GM23248 (cell line): ENCODE measurements at regions not wholly inside any gene's neighbourhood (a gene's known extent, or its start where the extent isn't known, plus 50 kb on each side); places are given as distances from the start of the nearest gene placed in this dataset.

Experiments
- EZH2 ChIP-seq: fragments of 200-600 bp; sonication (generic); IDR thresholded peaks from 2 replicates; pipeline ENCODE4 v1.6.1; 2018; ENCODE audit warnings: antibody characterized with exemption, mild to moderate bottlenecking; ENCODE audit not compliant: insufficient read depth, poor library complexity, severe bottlenecking
- EZH2phosphoT487 ChIP-seq: fragments of 200-600 bp; sonication (generic); IDR thresholded peaks from 2 replicates; pipeline ENCODE4 v1.6.1; 2018; ENCODE audit warnings: antibody characterized with exemption, moderate library complexity, mild to moderate bottlenecking, low read depth; ENCODE audit not compliant: insufficient read depth

DNA sequence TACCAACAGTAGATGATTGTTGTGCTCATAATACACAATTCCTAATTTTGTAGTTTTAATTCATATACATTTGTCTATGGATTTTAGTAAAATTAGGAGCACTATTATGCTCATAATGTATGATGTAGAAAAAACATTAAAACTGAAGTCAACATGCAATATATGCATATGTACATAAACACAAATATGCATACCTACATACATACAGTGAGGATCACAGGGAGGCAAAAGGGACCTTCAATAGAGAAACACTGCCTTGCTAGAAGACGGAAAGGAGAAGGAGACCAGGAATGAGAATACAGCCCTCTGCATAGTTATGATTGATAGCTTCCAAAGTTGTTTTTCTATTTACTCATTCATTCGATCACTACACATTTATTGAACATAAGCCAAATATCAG, 606.5 kb downstream of the LMO4 start:
- no peak for TF ChIP-seq EZH2
- no peak for TF ChIP-seq EZH2phosphoT487
